ENCODE measurements at regions not wholly inside any gene's neighbourhood (a gene's known extent, or its start where the extent isn't known, plus 50 kb on each side); places are given as distances from the start of the nearest gene placed in this dataset.

DNA sequence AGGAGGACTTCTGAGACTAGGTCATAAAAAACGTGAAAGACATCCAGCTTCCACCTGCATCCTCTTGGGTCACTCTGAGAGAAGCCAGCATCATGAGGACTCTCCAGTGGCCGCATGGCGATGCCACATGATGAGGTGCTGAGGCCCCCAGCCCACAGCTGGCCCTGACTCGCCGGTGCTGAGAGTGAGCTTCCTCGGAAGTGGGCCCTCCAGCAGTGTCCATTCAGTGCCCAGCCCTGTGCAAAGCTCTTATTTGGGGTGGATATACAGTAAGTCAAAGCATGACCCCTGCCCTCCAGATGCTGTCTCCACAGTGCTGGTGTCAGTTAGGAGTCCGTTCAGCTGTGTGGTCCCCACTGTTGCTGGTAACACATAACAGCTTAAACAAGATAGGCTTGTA, 93.6 kb upstream of the CHST15 start:
- TF ChIP-seq CTCF (IDR thresholded peaks at IDR 0.05): no peak
- TF ChIP-seq POLR2A (IDR thresholded peaks at IDR 0.05): no peak
